ENCODE measurements at regions not wholly inside any gene's neighbourhood (a gene's known extent, or its start where the extent isn't known, plus 50 kb on each side); places are given as distances from the start of the nearest gene placed in this dataset.
"Not testable (repeated sequence)": the region's sequence is repeated elsewhere in the genome, so short reads cannot be mapped to it uniquely, and the experiment has no call there.

- no peak for DNase-seq (ENCODE audit: low spot score)
Measured at GRCh38 chr16:79864032-79864780, 263.7 kb upstream of the MAF start.

GRCh38 chr16:79863128-79864031 lies 262.8 kb upstream of the MAF start:
- no peak for DNase-seq (ENCODE audit: low spot score)

- no peak for DNase-seq (ENCODE audit: low spot score)
Measured at GRCh38 chr16:79862601-79863000, 262.1 kb upstream of the MAF start.

GRCh38 chr16:79856581-79856980 lies 256.0 kb upstream of the MAF start:
- DNase-seq (ENCODE audit: low spot score) = no peak

GRCh38 chr16:79850348-79850747 lies 249.8 kb upstream of the MAF start:
- DNase-seq (ENCODE audit: low spot score) = no peak

GRCh38 chr16:79849119-79849518 lies 248.6 kb upstream of the MAF start:
- DNase-seq (ENCODE audit: low spot score) = no peak

GRCh38 chr16:79848719-79849118 lies 248.2 kb upstream of the MAF start:
- DNase-seq (ENCODE audit: low spot score) = no peak

- no peak for DNase-seq (ENCODE audit: low spot score)
Measured at GRCh38 chr16:79847569-79847968, 247.0 kb upstream of the MAF start.

- no peak for DNase-seq (ENCODE audit: low spot score)
Measured at GRCh38 chr16:79847101-79847500, 246.6 kb upstream of the MAF start.

GRCh38 chr16:79845734-79846135 lies 245.2 kb upstream of the MAF start:
- no peak for DNase-seq (ENCODE audit: low spot score)

- DNase-seq (ENCODE audit: low spot score) = no peak
Measured at GRCh38 chr16:79845033-79845733, 244.6 kb upstream of the MAF start.

GRCh38 chr16:79844603-79845002 lies 244.1 kb upstream of the MAF start:
- DNase-seq (ENCODE audit: low spot score) = no peak

GRCh38 chr16:79843631-79844043 lies 243.1 kb upstream of the MAF start:
- DNase-seq (ENCODE audit: low spot score) = no peak

- no peak for DNase-seq (ENCODE audit: low spot score)
Measured at GRCh38 chr16:79843145-79843544, 242.6 kb upstream of the MAF start.

- no peak for DNase-seq (ENCODE audit: low spot score)
Measured at GRCh38 chr16:79842197-79842596, 241.7 kb upstream of the MAF start.

- no peak for DNase-seq (ENCODE audit: low spot score)
Measured at GRCh38 chr16:79839466-79840341, 239.2 kb upstream of the MAF start.

GRCh38 chr16:79838496-79839259 lies 238.1 kb upstream of the MAF start:
- no peak for DNase-seq (ENCODE audit: low spot score)

GRCh38 chr16:79836144-79836543 lies 235.6 kb upstream of the MAF start:
- DNase-seq (ENCODE audit: low spot score) = no peak

- DNase-seq (ENCODE audit: low spot score) = no peak
Measured at GRCh38 chr16:79835194-79835593, 234.7 kb upstream of the MAF start.

- DNase-seq (ENCODE audit: low spot score) = no peak
Measured at GRCh38 chr16:79834720-79835119, 234.2 kb upstream of the MAF start.

GRCh38 chr16:79834003-79834402 lies 233.5 kb upstream of the MAF start:
- DNase-seq (ENCODE audit: low spot score) = not testable (repeated sequence)

Data from NAMALWA (cell line).